GM19468 (cell line): ENCODE measurements at regions not wholly inside any gene's neighbourhood (a gene's known extent, or its start where the extent isn't known, plus 50 kb on each side); places are given as distances from the start of the nearest gene placed in this dataset.

ENCODE experiments used
- ATAC-seq: cut with Tn5 transposase; IDR thresholded peaks from one replicate; pipeline ENCODE4 v1.9.1; 2021; ENCODE audit warnings: mild to moderate bottlenecking, moderate library complexity, moderate number of reproducible peaks; ENCODE audit not compliant: unreplicated experiment; ENCODE audit errors: extremely low read depth

DNA sequence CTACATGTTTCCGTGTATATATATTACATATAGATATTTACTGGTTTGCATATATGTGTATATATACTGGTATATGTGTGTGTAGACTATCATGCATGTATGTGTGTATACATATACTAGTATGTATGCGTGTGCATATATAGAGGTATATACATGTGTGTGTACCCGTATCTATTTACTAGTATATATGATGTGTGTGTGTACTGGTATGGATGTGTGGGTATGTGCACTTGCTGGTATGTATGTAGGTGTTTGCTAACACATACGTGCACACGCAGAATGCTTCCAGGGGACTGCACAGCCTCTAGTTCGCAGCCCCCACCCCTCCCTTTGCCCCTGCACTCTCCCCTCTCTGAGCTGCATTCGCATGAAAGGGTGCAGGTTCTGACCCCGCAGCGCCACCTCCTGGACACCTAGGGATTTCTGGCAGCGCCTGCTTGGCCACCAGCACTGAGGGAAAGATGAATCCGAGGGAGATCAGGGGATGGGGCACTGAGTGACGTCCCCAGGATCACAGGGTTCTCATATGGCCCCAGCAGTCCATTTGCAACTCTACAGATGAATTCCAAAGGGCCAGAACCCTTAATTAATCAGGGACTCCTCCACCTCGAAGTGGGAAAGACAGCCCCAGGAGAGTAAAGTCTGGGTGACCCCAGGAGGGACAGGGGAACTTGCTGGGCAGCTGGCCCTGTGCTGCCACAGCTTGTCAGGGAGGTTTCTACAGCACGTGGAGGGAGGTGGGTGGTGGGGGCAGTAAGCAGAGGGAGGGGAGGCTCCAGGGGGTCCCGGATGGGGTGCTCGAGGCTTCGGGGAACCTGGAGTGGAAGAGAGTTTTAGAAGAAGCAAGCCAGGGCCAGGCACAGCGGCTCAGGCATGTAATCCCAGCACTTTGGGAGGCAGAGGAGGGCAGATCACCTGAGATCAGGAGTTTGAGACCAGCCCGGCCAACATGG, 66.8 kb upstream of the ASAP2 start:
- ATAC-seq, result no peak

- no peak for ATAC-seq
Observed at GRCh38 chr2:9137379-9138150, 69.0 kb upstream of the ASAP2 start.

DNA sequence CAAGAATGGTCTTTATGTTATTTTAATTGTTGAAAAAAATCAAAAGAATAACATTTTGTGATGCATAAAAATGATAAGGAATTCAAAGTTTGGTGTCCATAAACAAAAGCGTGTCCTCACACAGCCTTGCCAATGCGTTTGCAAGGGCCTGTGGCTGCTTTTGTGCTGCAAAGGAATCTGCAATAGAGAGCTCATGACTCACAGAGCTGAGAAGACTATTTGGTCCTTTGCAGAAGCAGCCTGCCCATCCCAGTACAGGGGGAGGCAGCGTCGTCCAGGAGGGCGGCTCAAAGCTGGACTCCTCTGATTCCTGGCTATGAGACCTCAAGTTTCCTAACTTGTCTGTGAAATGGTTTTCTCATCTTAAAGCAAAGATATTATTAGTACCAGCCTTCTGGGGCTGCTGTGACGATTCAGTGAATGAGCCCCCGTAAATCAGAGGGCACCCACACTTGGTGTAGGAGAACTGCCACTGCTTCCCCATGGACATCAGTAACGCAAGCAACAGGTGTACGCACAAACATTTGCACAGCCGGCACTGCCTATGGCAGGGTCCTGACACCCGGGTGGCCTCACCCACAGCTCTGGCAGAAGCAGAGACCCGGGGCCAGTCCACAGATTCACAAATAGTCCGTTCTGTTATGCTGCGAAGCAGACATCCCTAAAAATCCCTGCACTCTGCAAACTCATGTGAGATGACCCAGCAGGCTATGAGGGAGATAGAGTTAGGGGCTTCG, 70.6 kb upstream of the ASAP2 start:
- ATAC-seq, result no peak

DNA sequence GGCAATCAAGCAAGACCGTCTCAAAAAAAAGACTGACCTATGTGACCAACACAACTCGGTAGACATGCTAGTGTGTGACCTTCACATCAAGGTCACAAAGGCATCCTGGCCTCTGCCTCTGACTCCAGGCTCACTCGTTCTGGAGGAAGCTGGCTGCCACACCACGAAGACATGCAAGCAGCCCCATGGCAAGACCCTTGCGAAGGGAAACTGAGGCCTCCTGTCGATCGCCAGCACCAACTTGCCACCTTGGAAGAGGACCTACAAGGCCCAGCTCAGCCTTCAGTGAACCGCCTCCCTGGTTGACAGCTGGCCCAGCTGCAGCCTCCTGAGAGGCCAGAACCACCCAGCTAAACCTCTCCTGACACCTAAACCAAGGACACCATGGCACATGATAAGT, 79.3 kb upstream of the ASAP2 start:
- no peak for ATAC-seq

- no peak for ATAC-seq
Observed at GRCh38 chr2:9126540-9126939, 80.1 kb upstream of the ASAP2 start.

- no peak for ATAC-seq
Observed at GRCh38 chr2:9124231-9124741, 82.3 kb upstream of the ASAP2 start.

DNA sequence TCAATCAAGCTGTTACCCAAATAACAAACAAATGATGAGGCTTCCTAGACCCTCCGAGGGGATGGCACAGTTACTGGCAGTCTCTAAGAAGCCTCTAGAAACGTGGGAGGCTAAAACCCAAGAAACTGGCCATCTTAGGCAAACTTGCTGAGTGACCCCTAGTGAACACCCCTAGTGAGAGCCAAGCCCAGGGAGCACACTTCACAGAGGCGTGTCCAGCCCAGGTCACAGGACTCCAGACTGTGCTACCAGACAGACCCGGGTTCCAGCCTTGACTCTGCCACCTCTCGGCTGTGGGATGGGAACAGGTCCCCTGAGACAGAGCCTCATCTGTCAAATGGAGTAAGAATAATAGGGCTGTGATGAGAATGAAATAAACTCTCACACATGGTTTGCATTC, 83.5 kb upstream of the ASAP2 start:
- ATAC-seq, result no peak

- no peak for ATAC-seq
Observed at GRCh38 chr2:9122367-9122766, 84.2 kb upstream of the ASAP2 start.

GRCh38 chr2:9118383-9118960, 88.1 kb upstream of the ASAP2 start:
- ATAC-seq, result no peak

DNA sequence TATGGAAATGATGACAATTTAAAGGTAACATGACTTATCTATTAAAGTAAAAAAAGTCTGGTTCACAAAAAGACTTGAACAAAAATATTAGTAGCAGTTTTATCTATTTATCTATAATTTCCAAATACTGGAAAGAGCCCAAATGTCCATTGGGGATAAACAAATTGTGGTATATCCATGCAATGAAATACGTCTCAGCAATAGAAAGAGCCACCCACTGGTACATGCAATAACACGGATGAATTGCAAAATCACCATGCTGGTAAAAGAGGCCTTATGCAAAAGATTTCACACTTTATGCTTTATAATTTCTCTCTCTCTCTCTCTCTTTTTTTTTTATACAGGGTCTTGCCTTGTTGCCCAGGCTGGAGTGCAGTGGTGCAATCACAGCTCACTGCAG, 91.4 kb upstream of the ASAP2 start:
- no peak for ATAC-seq

DNA sequence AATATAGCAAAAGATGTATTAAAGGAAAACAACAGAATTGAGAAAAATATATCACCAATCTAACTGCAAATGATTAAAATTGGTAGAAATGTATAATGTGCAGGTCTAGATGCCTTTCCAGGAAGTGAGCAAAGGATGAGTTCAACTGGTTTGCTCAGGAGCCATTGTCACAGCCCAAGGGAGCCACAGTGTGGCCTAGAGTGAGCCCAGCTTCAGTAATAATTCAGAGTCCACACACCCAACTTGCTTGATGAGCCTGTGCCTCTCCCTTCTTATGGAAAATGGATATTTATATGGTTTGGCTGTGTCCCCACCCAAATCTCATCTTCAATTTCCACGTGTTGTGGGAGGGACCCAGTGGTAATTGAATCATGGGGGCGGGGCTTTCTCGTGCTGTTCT, 92.2 kb upstream of the ASAP2 start:
- ATAC-seq, result no peak

- ATAC-seq, result no peak
Observed at GRCh38 chr2:9113916-9114315, 92.7 kb upstream of the ASAP2 start.

- ATAC-seq, result no peak
Observed at GRCh38 chr2:9113262-9113661, 93.3 kb upstream of the ASAP2 start.

- ATAC-seq, result no peak
Observed at GRCh38 chr2:9112079-9112721, 94.4 kb upstream of the ASAP2 start.

DNA sequence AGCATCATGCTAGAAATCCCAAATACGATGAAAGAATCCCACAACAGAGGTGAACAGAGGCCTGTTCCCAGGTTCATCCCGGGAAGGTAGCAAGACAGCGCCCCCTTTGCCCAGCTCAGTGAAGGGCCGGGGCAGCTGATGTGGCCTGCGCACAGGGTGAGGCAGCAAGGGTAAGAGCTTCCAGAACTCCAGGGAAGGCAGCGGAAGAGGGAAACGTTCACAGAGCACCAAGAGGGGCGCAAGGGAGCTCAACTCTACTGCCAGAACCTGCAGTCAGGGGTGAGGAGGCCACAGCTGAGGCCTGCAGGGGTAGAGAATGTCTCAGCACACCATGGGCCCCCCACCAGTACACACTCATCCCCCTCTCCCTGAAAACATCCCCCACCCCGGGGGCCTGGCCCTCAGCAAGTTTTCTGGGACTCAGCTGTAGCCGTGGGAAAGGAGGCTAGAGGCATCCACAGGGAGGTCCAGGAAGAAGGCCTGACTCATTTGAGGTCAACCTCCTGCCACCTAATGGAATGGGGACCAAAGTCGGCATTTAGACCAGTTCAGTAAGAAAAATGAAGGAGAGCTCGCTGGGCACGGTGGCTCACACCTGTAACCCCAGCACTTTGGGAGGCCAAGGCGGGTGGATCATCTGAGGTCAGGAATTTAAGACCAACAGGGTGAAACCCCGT, 95.6 kb upstream of the ASAP2 start:
- ATAC-seq, result no peak

DNA sequence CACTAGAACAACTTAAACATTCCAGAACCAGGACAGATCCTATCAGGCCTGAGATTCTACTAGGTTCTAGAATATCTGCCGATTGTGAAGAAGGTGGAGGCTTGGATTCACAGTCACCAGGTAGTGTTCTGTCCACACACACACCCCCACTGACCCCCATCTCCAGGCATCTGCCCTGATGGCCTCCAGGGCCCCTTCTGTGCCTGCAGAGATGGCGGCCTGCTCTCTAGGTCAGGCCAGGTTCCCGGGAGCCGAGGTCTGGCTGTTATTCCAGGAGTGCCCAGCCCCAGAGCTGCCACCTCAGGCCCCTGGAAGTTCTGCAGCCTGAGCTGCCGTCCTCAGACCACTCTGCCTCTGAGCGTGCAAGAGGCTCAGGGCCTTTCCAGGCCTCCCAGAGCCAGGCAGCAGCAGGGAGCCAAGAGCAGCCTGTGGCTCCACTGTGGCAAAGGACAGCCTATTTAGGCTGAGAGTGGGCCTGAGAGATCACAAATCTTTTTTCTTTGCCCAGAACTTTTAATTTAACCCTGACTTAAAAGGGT, 96.2 kb upstream of the ASAP2 start:
- ATAC-seq, result no peak

GRCh38 chr2:9109871-9110270, 96.7 kb upstream of the ASAP2 start:
- no peak for ATAC-seq

GRCh38 chr2:9108210-9108967, 98.2 kb upstream of the ASAP2 start:
- ATAC-seq, result no peak
